H9 (cell line): ENCODE measurements at regions not wholly inside any gene's neighbourhood (a gene's known extent, or its start where the extent isn't known, plus 50 kb on each side); places are given as distances from the start of the nearest gene placed in this dataset.

Experiments
- DNase-seq: peaks from one replicate; pipeline ENCODE4 v3.0.0-alpha.2; 2017
- H2AFZ ChIP-seq: one replicate; pipeline ENCODE4 v1.6.1; 2013; ENCODE audit warnings: mild to moderate bottlenecking, low read length, control low read depth, moderate library complexity
- H2AK5ac ChIP-seq: 2 replicates; pipeline ENCODE4 v1.6.1; 2013; ENCODE audit warnings: low read length, control low read depth, mixed read lengths; ENCODE audit not compliant: insufficient read length
- H2BK120ac ChIP-seq: one replicate; pipeline ENCODE4 v1.6.1; 2013; ENCODE audit warnings: low read depth, mild to moderate bottlenecking, low read length, control low read depth, inconsistent platforms; ENCODE audit not compliant: poor library complexity, severe bottlenecking
- H2BK12ac ChIP-seq: 2 replicates; pipeline ENCODE4 v1.6.1; 2013; ENCODE audit warnings: low read length, control low read depth, mixed read lengths, low read depth; ENCODE audit not compliant: insufficient read length
- H2BK15ac ChIP-seq: 2 replicates; pipeline ENCODE4 v1.6.1; 2013; ENCODE audit warnings: low read depth, low read length, control low read depth
- H2BK20ac ChIP-seq: one replicate; pipeline ENCODE4 v1.6.1; 2013; ENCODE audit warnings: low read depth, mild to moderate bottlenecking, low read length, control low read depth, inconsistent platforms; ENCODE audit not compliant: poor library complexity, severe bottlenecking
- H2BK5ac ChIP-seq: 2 replicates; pipeline ENCODE4 v1.6.1; 2013; ENCODE audit warnings: low read length, control low read depth, mixed read lengths; ENCODE audit not compliant: insufficient read length
- H3K14ac ChIP-seq: 2 replicates; pipeline ENCODE4 v1.6.1; 2013; ENCODE audit warnings: low read length, control low read depth; ENCODE audit not compliant: insufficient read depth
- H3K18ac ChIP-seq: 2 replicates; pipeline ENCODE4 v1.6.1; 2013; ENCODE audit warnings: low read depth, mild to moderate bottlenecking, mixed read lengths, low read length, control low read depth; ENCODE audit not compliant: insufficient read length
- H3K23ac ChIP-seq: 2 replicates; pipeline ENCODE4 v1.6.1; 2013; ENCODE audit warnings: low read length, control low read depth, mixed read lengths, low read depth; ENCODE audit not compliant: insufficient read length
- H3K23me2 ChIP-seq: 2 replicates; pipeline ENCODE4 v1.6.1; 2013; ENCODE audit warnings: low read depth, mild to moderate bottlenecking, mixed read lengths, low read length, control low read depth; ENCODE audit not compliant: insufficient read length, poor library complexity, severe bottlenecking
- H3K27ac ChIP-seq: 2 replicates; pipeline ENCODE4 v1.5.1; 2013; ENCODE audit warnings: low read length, control low read depth, mixed read lengths, low read depth; ENCODE audit not compliant: insufficient read length
- H3K27me3 ChIP-seq: 2 replicates; pipeline ENCODE4 v1.6.1; 2013; ENCODE audit warnings: low read length, control low read depth, inconsistent platforms; ENCODE audit not compliant: insufficient read depth
- H3K4ac ChIP-seq: 2 replicates; pipeline ENCODE4 v1.6.1; 2013; ENCODE audit warnings: low read depth, mild to moderate bottlenecking, control low read depth, inconsistent platforms, low read length, moderate library complexity
- H3K4me1 ChIP-seq: 2 replicates; pipeline ENCODE4 v1.6.1; 2013; ENCODE audit warnings: low read length, control low read depth, inconsistent platforms; ENCODE audit not compliant: insufficient read depth
- H3K4me2 ChIP-seq: 2 replicates; pipeline ENCODE4 v1.6.1; 2013; ENCODE audit warnings: low read length, control low read depth, mixed read lengths; ENCODE audit not compliant: insufficient read length, insufficient read depth
- H3K56ac ChIP-seq: 2 replicates; pipeline ENCODE4 v1.6.1; 2013; ENCODE audit warnings: low read depth, mild to moderate bottlenecking, mixed read lengths, low read length, control low read depth; ENCODE audit not compliant: insufficient read length
- H3K79me1 ChIP-seq: 2 replicates; pipeline ENCODE4 v1.6.1; 2013; ENCODE audit warnings: low read depth, mild to moderate bottlenecking, moderate library complexity, low read length, control low read depth, inconsistent platforms; ENCODE audit not compliant: insufficient read depth, poor library complexity, severe bottlenecking
- H3K79me2 ChIP-seq: 2 replicates; pipeline ENCODE4 v1.6.1; 2013; ENCODE audit warnings: low read length, control low read depth, inconsistent platforms; ENCODE audit not compliant: insufficient read depth
- H3K9ac ChIP-seq: 2 replicates; pipeline ENCODE4 v1.6.1; 2013; ENCODE audit warnings: low read length, control low read depth, mixed read lengths; ENCODE audit not compliant: insufficient read length; ENCODE audit errors: extremely low read depth
- H3K9me3 ChIP-seq: one replicate; pipeline ENCODE4 v1.6.1; 2013; ENCODE audit warnings: low read depth, low read length, inconsistent platforms; ENCODE audit not compliant: control insufficient read depth
- H3T11ph ChIP-seq: one replicate; pipeline ENCODE4 v1.6.1; 2013; ENCODE audit warnings: mild to moderate bottlenecking, low read length, control low read depth, inconsistent platforms
- H4K20me1 ChIP-seq: one replicate; pipeline ENCODE4 v1.6.1; 2013; ENCODE audit not compliant: control insufficient read depth, insufficient read length, insufficient read depth
- H4K5ac ChIP-seq: 2 replicates; pipeline ENCODE4 v1.6.1; 2013; ENCODE audit warnings: low read depth, mild to moderate bottlenecking, mixed read lengths, low read length, control low read depth; ENCODE audit not compliant: insufficient read length
- H4K8ac ChIP-seq: replicated peaks from 2 replicates; pipeline ENCODE4 v1.6.1; 2013; ENCODE audit warnings: low read length, control low read depth, mixed read lengths, low read depth; ENCODE audit not compliant: insufficient read length
- H4K91ac ChIP-seq: 2 replicates; pipeline ENCODE4 v1.6.1; 2013; ENCODE audit warnings: low read depth, mild to moderate bottlenecking, moderate library complexity, mixed read lengths, low read length, control low read depth; ENCODE audit not compliant: insufficient read length
- H3K27ac Mint-ChIP-seq, 3 experiments: 2 replicates in 2 of 3; 3 replicates in 1 of 3; pipeline ENCODE4 v1.8.0; 2020 to 2021; ENCODE audit warnings: mixed read lengths in 3 of 3, mild to moderate bottlenecking in 1 of 3, moderate library complexity in 1 of 3
- H3K27me3 Mint-ChIP-seq: 2 replicates; pipeline ENCODE4 v1.8.0; 2021; ENCODE audit warnings: low read depth, mild to moderate bottlenecking, moderate library complexity, mixed read lengths
- H3K36me3 Mint-ChIP-seq, 3 experiments: 2 replicates in 2 of 3; 3 replicates in 1 of 3; pipeline ENCODE4 v1.8.0; 2020 to 2021; ENCODE audit warnings: low read depth in 3 of 3, mixed read lengths in 3 of 3; ENCODE audit not compliant: insufficient read depth in 1 of 3
- H3K4me1 Mint-ChIP-seq, 2 experiments: 2 replicates each; pipeline ENCODE4 v1.8.0; 2020; ENCODE audit warnings: mixed read lengths in 2 of 2
- H3K4me3 Mint-ChIP-seq, 2 experiments: 2 replicates in 1 of 2; 3 replicates in 1 of 2; pipeline ENCODE4 v1.8.0; 2020 to 2021; ENCODE audit warnings: mild to moderate bottlenecking in 2 of 2, mixed read lengths in 2 of 2, moderate library complexity in 1 of 2
- H3K9me3 Mint-ChIP-seq, 2 experiments: 2 replicates in 1 of 2; 3 replicates in 1 of 2; pipeline ENCODE4 v1.8.0; 2020; ENCODE audit warnings: mild to moderate bottlenecking in 2 of 2, mixed read lengths in 2 of 2, moderate library complexity in 1 of 2
- WGBS: extraction: QIAGEN DNeasy Blood & Tissue Kit; methylation state at CpG from one replicate; pipeline ENCODE4 v1.1.7; 2013; ENCODE audit warnings: missing lambda C conversion rate, low lambda C conversion rate, mixed read lengths; ENCODE audit not compliant: insufficient read length; ENCODE audit errors: extremely low coverage; 5-methylcytosine and 5-hydroxymethylcytosine counted together
- TF ChIP-seq, protein P1 (sequence below): fragments of 200-600 bp; sonication (generic); conservative IDR thresholded peaks from 3 replicates; pipeline ENCODE4 v1.8.0; 2021; ENCODE audit warnings: antibody characterized with exemption, mild to moderate bottlenecking

DNA sequence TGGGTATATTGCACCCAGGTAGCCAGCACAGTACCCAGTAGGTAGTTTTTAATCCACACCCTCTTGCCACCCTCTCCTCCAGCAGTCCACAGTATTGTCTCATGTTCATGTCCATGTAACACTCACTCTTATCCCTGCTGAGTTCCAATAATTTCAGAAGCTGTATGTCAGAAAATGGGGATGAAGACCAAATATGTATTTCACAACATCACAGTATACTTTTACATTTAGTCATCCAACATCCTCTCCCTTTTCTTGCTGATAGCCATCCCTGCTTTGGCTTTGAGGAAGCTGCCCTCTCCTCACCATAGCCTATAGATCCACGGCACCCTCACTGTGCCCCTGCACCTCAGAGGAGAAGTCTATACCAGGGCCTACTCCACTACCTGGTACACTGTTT is 126.0 kb upstream of the LDB2 start:
- Histone ChIP-seq H4K8ac (no peak overlapping the region), H2BK12ac (no peak overlapping the region), H3K23me2 (no peaks in the 10 kb centered on the region), H3K56ac (no peak overlapping the region), H3K4me1 (no peaks in the 10 kb centered on the region), H4K20me1 (no peaks in the 10 kb centered on the region), H3K27me3 (no peaks in the 10 kb centered on the region), H3K14ac (no peak overlapping the region), H2BK120ac (no peak overlapping the region), H3K79me1 (no peaks in the 10 kb centered on the region), H2AFZ (no peak overlapping the region), H3K27ac (no peak overlapping the region), H3K79me2 (no peaks in the 10 kb centered on the region), H2BK15ac (no peak overlapping the region), H3K4ac (no peak overlapping the region), H4K91ac (no peak overlapping the region), H2AK5ac (no peak overlapping the region), H3K4me2 (no peak overlapping the region), H2BK5ac (no peak overlapping the region), H3K18ac (no peak overlapping the region), H2BK20ac (no peak overlapping the region), H4K5ac (no peak overlapping the region), H3K23ac (no peak overlapping the region), H3K9ac (no peak overlapping the region), H3T11ph (no peak overlapping the region), H3K9me3 (no peaks in the 10 kb centered on the region)
- no peaks in the 10 kb centered on the region; a peak in 1 of 7 replicates for H3K36me3 Mint-ChIP-seq
- H3K27ac Mint-ChIP-seq = no peak overlapping the region
- no peaks in the 10 kb centered on the region for H3K9me3 Mint-ChIP-seq
- no CpG with 5 or more reads among the region's 1 CpG for WGBS
- H3K4me1 Mint-ChIP-seq = peaks cover 3 to 20% of the 10 kb centered on the region in 2 experiments; a peak in 2 of 4 replicates
- no peak overlapping the region for H3K4me3 Mint-ChIP-seq
- peaks cover 14% of the 10 kb centered on the region for H3K27me3 Mint-ChIP-seq
- TF ChIP-seq, protein P1, sequence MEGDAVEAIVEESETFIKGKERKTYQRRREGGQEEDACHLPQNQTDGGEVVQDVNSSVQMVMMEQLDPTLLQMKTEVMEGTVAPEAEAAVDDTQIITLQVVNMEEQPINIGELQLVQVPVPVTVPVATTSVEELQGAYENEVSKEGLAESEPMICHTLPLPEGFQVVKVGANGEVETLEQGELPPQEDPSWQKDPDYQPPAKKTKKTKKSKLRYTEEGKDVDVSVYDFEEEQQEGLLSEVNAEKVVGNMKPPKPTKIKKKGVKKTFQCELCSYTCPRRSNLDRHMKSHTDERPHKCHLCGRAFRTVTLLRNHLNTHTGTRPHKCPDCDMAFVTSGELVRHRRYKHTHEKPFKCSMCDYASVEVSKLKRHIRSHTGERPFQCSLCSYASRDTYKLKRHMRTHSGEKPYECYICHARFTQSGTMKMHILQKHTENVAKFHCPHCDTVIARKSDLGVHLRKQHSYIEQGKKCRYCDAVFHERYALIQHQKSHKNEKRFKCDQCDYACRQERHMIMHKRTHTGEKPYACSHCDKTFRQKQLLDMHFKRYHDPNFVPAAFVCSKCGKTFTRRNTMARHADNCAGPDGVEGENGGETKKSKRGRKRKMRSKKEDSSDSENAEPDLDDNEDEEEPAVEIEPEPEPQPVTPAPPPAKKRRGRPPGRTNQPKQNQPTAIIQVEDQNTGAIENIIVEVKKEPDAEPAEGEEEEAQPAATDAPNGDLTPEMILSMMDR = no peak
- DNase-seq = no peak
